Hepatocyte (in vitro differentiated cells): ENCODE measurements at regions not wholly inside any gene's neighbourhood (a gene's known extent, or its start where the extent isn't known, plus 50 kb on each side); places are given as distances from the start of the nearest gene placed in this dataset.

Experiments
- DNase-seq: peaks from one replicate; pipeline ENCODE4 v3.0.0-alpha.2; 2016; ENCODE audit warnings: low spot score
- H2AFZ ChIP-seq: fragments of 200-600 bp; sonication (generic); 2 replicates; pipeline ENCODE4 v1.6.0; 2016; ENCODE audit warnings: antibody characterized with exemption, mild to moderate bottlenecking
- H3K27ac ChIP-seq: fragments of 200-600 bp; sonication (generic); 2 replicates; pipeline ENCODE4 v1.5.1; 2016; ENCODE audit warnings: mild to moderate bottlenecking
- H3K27me3 ChIP-seq: fragments of 200-600 bp; sonication (generic); 2 replicates; pipeline ENCODE4 v1.6.1; 2016
- H3K36me3 ChIP-seq: fragments of 200-600 bp; sonication (generic); replicated peaks from 2 replicates; pipeline ENCODE4 v1.5.1; 2016; ENCODE audit warnings: low read depth; ENCODE audit not compliant: insufficient read depth
- H3K4me1 ChIP-seq: fragments of 200-600 bp; sonication (generic); 2 replicates; pipeline ENCODE4 v1.5.1; 2016; ENCODE audit warnings: mild to moderate bottlenecking, moderate library complexity; ENCODE audit not compliant: insufficient read depth
- H3K4me2 ChIP-seq: fragments of 200-600 bp; sonication (generic); 2 replicates; pipeline ENCODE4 v1.6.0; 2016
- H3K4me3 ChIP-seq: fragments of 200-600 bp; sonication (generic); 2 replicates; pipeline ENCODE4 v1.5.1; 2016; ENCODE audit warnings: mild to moderate bottlenecking
- H3K79me2 ChIP-seq: fragments of 200-600 bp; sonication (generic); 2 replicates; pipeline ENCODE4 v1.6.0; 2017; ENCODE audit warnings: mild to moderate bottlenecking
- H3K9me2 ChIP-seq: fragments of 200-600 bp; sonication (generic); replicated peaks from 2 replicates; pipeline ENCODE4 v1.6.0; 2017; ENCODE audit warnings: mild to moderate bottlenecking; ENCODE audit not compliant: insufficient read depth
- H3K9me3 ChIP-seq: fragments of 200-600 bp; sonication (generic); 2 replicates; pipeline ENCODE4 v1.5.1; 2016; ENCODE audit warnings: low read depth, mild to moderate bottlenecking
- H4K20me1 ChIP-seq: fragments of 200-600 bp; sonication (generic); 2 replicates; pipeline ENCODE4 v1.6.0; 2016; ENCODE audit warnings: mild to moderate bottlenecking; ENCODE audit not compliant: insufficient read depth, poor library complexity, severe bottlenecking
- CTCF ChIP-seq: fragments of 200-600 bp; sonication (generic); IDR thresholded peaks from 2 replicates; pipeline ENCODE4 v1.5.1; 2016; ENCODE audit warnings: antibody characterized with exemption, mild to moderate bottlenecking; ENCODE audit not compliant: poor library complexity
- EZH2 ChIP-seq: fragments of 200-600 bp; sonication (generic); IDR thresholded peaks from 2 replicates; pipeline ENCODE4 v1.6.1; 2016; ENCODE audit warnings: antibody characterized with exemption, mild to moderate bottlenecking, borderline replicate concordance
- EZH2phosphoT487 ChIP-seq: fragments of 200-600 bp; sonication (generic); IDR thresholded peaks from one replicate; pipeline ENCODE4 v1.6.1; 2018; ENCODE audit warnings: antibody characterized with exemption, mild to moderate bottlenecking, low read depth, moderate library complexity; ENCODE audit not compliant: unreplicated experiment, severe bottlenecking
- WGBS: methylation state at CpG from one replicate; pipeline ENCODE4 v1.1.6; 2016; ENCODE audit warnings: low lambda C conversion rate; ENCODE audit errors: missing lambda C conversion rate; 5-methylcytosine and 5-hydroxymethylcytosine counted together

- H3K27ac ChIP-seq, result no peak overlapping the region
- H3K9me2 ChIP-seq, result no peaks in the 10 kb centered on the region
- no peaks in the 10 kb centered on the region for H4K20me1 ChIP-seq
- no peaks in the 10 kb centered on the region for H3K4me1 ChIP-seq
- no peak for DNase-seq
- TF ChIP-seq EZH2, result no peak
- TF ChIP-seq CTCF, result no peak
- no peak for TF ChIP-seq EZH2phosphoT487
- H3K9me3 ChIP-seq, result no peaks in the 10 kb centered on the region
- no peaks in the 10 kb centered on the region for H3K27me3 ChIP-seq
- no peak overlapping the region for H3K4me3 ChIP-seq
- H2AFZ ChIP-seq, result no peak overlapping the region
- 96% methylated on average over 1 of the region's 1 CpG for WGBS
- no peaks in the 10 kb centered on the region for H3K79me2 ChIP-seq
- no peaks in the 10 kb centered on the region for H3K36me3 ChIP-seq
- no peak overlapping the region for H3K4me2 ChIP-seq
Measured at GRCh38 chr1:69148731-69149130, 419.0 kb upstream of the LRRC7 start.

- Histone ChIP-seq H4K20me1 (no peaks in the 10 kb centered on the region), H3K4me1 (no peaks in the 10 kb centered on the region), H3K27ac (no peak overlapping the region), H3K4me3 (no peak overlapping the region), H3K9me3 (no peaks in the 10 kb centered on the region), H3K79me2 (no peaks in the 10 kb centered on the region), H3K4me2 (no peak overlapping the region), H3K9me2 (no peaks in the 10 kb centered on the region), H2AFZ (no peak overlapping the region), H3K27me3 (no peaks in the 10 kb centered on the region), H3K36me3 (no peaks in the 10 kb centered on the region)
- WGBS, result 95% methylated on average over 2 of the region's 2 CpGs
- TF ChIP-seq EZH2 (no peak), EZH2phosphoT487 (no peak), CTCF (no peak)
- no peak for DNase-seq
Measured at GRCh38 chr1:69157046-69157756, 410.5 kb upstream of the LRRC7 start.

DNA sequence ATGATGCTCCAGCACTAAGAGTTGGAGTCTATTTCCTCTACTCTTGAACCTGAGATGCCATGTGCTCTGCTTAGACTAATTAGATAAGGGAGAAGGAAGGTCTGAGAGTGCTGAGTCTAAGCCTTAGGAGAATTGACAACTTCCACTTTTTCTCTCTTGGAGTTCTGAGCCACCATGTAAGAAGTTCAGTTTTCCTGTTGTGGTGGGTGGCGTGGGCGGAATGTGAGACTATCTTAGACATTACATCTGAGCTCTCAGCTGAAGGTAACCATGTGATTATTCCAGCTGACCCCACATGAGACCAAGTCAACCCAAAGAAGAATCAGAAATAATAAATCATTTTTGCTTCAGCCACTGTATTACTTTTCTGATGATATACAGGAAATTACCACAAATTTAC lies 404.5 kb upstream of the LRRC7 start:
- Histone ChIP-seq H3K4me3 (no peak overlapping the region), H2AFZ (no peak overlapping the region), H4K20me1 (no peaks in the 10 kb centered on the region), H3K4me2 (no peak overlapping the region), H3K36me3 (no peaks in the 10 kb centered on the region), H3K9me3 (no peaks in the 10 kb centered on the region), H3K79me2 (no peaks in the 10 kb centered on the region), H3K27me3 (no peaks in the 10 kb centered on the region), H3K27ac (no peak overlapping the region), H3K4me1 (no peaks in the 10 kb centered on the region), H3K9me2 (no peaks in the 10 kb centered on the region)
- TF ChIP-seq EZH2 (no peak), CTCF (no peak), EZH2phosphoT487 (no peak)
- WGBS, result 100% methylated on average over 2 of the region's 2 CpGs
- DNase-seq, result no peak

DNA sequence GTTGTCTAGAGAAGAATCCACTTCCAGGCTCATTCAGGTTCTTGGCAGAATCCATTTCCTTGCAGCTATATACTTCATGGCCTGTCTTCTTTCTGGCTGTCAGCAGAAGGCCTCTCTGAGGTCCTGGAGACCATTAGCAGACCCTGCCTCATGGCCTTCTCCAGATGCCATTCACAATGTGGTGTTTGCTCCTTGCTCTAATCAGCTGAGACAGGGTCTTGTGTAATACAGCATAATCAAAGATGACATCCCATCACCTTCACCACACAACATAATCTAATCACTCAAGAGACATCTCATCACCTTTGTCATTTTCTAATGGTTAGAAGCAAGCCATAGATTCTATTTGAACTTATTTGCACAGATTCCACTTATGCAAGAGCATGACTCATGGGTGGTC lies 403.9 kb upstream of the LRRC7 start:
- no peak for DNase-seq
- no peaks in the 10 kb centered on the region for H4K20me1 ChIP-seq
- no peaks in the 10 kb centered on the region for H3K27me3 ChIP-seq
- H3K4me1 ChIP-seq, result no peaks in the 10 kb centered on the region
- H3K4me3 ChIP-seq, result no peak overlapping the region
- H3K79me2 ChIP-seq, result no peaks in the 10 kb centered on the region
- H3K36me3 ChIP-seq, result no peaks in the 10 kb centered on the region
- TF ChIP-seq EZH2, result no peak
- no peak for TF ChIP-seq CTCF
- TF ChIP-seq EZH2phosphoT487, result no peak
- H3K9me3 ChIP-seq, result no peaks in the 10 kb centered on the region
- no peak overlapping the region for H3K4me2 ChIP-seq
- no peaks in the 10 kb centered on the region for H3K9me2 ChIP-seq
- no peak overlapping the region for H2AFZ ChIP-seq
- no peak overlapping the region for H3K27ac ChIP-seq
